ENCODE measurements at regions not wholly inside any gene's neighbourhood (a gene's known extent, or its start where the extent isn't known, plus 50 kb on each side); places are given as distances from the start of the nearest gene placed in this dataset.
"Not testable (repeated sequence)": the region's sequence is repeated elsewhere in the genome, so short reads cannot be mapped to it uniquely, and the experiment has no call there.

- TF ChIP-seq CTCF (IDR thresholded peaks at IDR 0.05); SIN3A (IDR thresholded peaks at IDR 0.05; ENCODE audit: borderline replicate concordance, insufficient read depth, low read depth, low read length): not testable (repeated sequence)
Measured at GRCh38 chr21:13963259-13963658, 247.5 kb downstream of the LIPI start.

All from Panc1 (cell line).